GM19240 (cell line): ENCODE measurements at regions not wholly inside any gene's neighbourhood (a gene's known extent, or its start where the extent isn't known, plus 50 kb on each side); places are given as distances from the start of the nearest gene placed in this dataset.

Experiments
- DNase-seq: peaks from one replicate; pipeline ENCODE4 v3.0.0; 2011; ENCODE audit warnings: low spot score; ENCODE audit not compliant: insufficient read length

GRCh38 chr12:94059394-94060368 is 88.7 kb upstream of the PLXNC1 start:
- no peak for DNase-seq

GRCh38 chr12:94062194-94062593 is 86.2 kb upstream of the PLXNC1 start:
- no peak for DNase-seq

GRCh38 chr12:94062796-94063635 is 85.4 kb upstream of the PLXNC1 start:
- no peak for DNase-seq

- DNase-seq, result no peak
These were observed 77.9 kb upstream of the PLXNC1 start for GRCh38 chr12:94070520-94070919.

- DNase-seq, result no peak
These were observed 77.1 kb upstream of the PLXNC1 start for GRCh38 chr12:94071258-94071657.

GRCh38 chr12:94073441-94074051 is 74.8 kb upstream of the PLXNC1 start:
- DNase-seq, result no peak

- DNase-seq, result no peak
These were observed 74.0 kb upstream of the PLXNC1 start for GRCh38 chr12:94074216-94074979.

- peak; percentile 11 for DNase-seq
These were observed 73.3 kb upstream of the PLXNC1 start for GRCh38 chr12:94074980-94075629.

GRCh38 chr12:94077209-94077608 is 71.2 kb upstream of the PLXNC1 start:
- DNase-seq, result no peak

- no peak for DNase-seq
These were observed 70.1 kb upstream of the PLXNC1 start for GRCh38 chr12:94078138-94078723.

- no peak for DNase-seq
These were observed 69.5 kb upstream of the PLXNC1 start for GRCh38 chr12:94078736-94079509.

- DNase-seq, result no peak
These were observed 68.6 kb upstream of the PLXNC1 start for GRCh38 chr12:94079566-94080340.

GRCh38 chr12:94080341-94081009 is 67.9 kb upstream of the PLXNC1 start:
- no peak for DNase-seq

GRCh38 chr12:94082690-94083089 is 65.7 kb upstream of the PLXNC1 start:
- DNase-seq, result no peak

GRCh38 chr12:94089891-94090290 is 58.5 kb upstream of the PLXNC1 start:
- DNase-seq, result no peak

GRCh38 chr12:94091624-94092023 is 56.8 kb upstream of the PLXNC1 start:
- no peak for DNase-seq

GRCh38 chr12:94092516-94093241 is 55.7 kb upstream of the PLXNC1 start:
- DNase-seq, result no peak
